Activated T-helper 2 cell treated with anti-CD3 and anti-CD28 coated beads, Interferon-gamma antibody, Interleukin-2, Interleukin-4, amounts not matched to agents 10 μg/mL and 5 μg/mL and 100 μg/mL, durations not matched to agents 14 hours and 24 hours and 36 hours (primary cell): ENCODE measurements at regions not wholly inside any gene's neighbourhood (a gene's known extent, or its start where the extent isn't known, plus 50 kb on each side); places are given as distances from the start of the nearest gene placed in this dataset.

Source experiments
- DNase-seq: peaks from one replicate; pipeline ENCODE4 v3.0.0; 2021; ENCODE audit warnings: low spot score
- H3K27ac Mint-ChIP-seq: one replicate; pipeline ENCODE4 v1.8.0; 2021; ENCODE audit warnings: mixed read lengths
- H3K27me3 Mint-ChIP-seq: one replicate; pipeline ENCODE4 v1.8.0; 2021; ENCODE audit warnings: low read depth, mixed read lengths
- H3K36me3 Mint-ChIP-seq: one replicate; pipeline ENCODE4 v1.8.0; 2021; ENCODE audit warnings: low read depth, mixed read lengths
- H3K4me1 Mint-ChIP-seq: one replicate; pipeline ENCODE4 v1.8.0; 2021; ENCODE audit warnings: low read depth, mixed read lengths
- H3K4me3 Mint-ChIP-seq: one replicate; pipeline ENCODE4 v1.8.0; 2021; ENCODE audit warnings: low read depth, mild to moderate bottlenecking, moderate library complexity, mixed read lengths
- H3K9me3 Mint-ChIP-seq: one replicate; pipeline ENCODE4 v1.8.0; 2021; ENCODE audit warnings: mixed read lengths
- intact Hi-C: fragments of 100-400 bp; cut with micrococcal nuclease; formaldehyde crosslinking; loops from one replicate; pipeline ENCODE4 v1.15.1; 2023

DNA sequence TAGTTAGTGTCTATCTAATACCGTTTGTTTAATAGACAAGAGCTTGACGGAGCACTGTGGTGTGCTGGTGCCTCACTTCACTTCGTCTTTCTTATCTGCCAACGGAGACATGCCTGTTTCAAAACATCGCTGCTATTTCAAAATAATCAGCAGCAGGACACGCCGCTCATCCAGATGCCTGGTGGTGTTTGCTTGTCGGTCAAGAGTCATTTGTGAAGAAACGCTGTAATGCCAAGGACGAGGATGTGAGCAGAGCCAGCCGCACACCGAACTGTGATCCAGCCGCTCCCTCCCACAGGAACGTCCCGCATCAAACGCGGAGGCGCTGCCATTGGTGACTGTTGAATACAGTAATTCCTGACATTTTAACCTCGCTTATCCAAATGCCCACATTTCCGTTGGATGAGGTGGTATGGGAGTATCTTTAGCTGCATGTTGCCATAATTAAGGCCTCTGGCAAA lies 432.4 kb downstream of the FBXO15 start:
- Mint-ChIP-seq H3K27me3 (no peaks in the 10 kb centered on the region), H3K4me1 (no peaks in the 10 kb centered on the region), H3K36me3 (no peaks in the 10 kb centered on the region), H3K4me3 (no peak overlapping the region), H3K9me3 (no peaks in the 10 kb centered on the region), H3K27ac (no peak overlapping the region)
- DNase-seq = no peak
- intact Hi-C loops = no loop called here

DNA sequence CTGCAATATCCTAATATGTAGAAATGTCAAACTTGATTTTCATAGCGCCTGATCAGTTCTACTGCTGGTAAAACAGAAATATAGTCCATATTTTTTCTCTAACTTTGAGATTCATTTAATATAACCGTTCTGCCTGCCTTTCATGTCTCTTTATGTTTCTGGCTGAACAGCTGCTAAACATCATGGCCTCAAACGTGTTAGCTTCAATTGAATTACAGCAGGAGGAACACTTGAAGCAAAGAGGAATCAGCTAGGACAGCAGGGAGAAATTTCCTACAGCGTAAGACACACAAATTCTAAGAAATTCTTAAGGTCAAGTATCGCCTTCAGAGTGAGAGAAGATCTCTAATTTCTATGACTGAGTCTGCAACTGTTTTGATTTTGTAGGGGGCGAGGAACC lies 433.2 kb downstream of the FBXO15 start:
- Mint-ChIP-seq H3K27me3 (no peaks in the 10 kb centered on the region), H3K27ac (no peak overlapping the region), H3K9me3 (no peaks in the 10 kb centered on the region), H3K36me3 (no peaks in the 10 kb centered on the region), H3K4me1 (no peaks in the 10 kb centered on the region), H3K4me3 (no peak overlapping the region)
- no peak for DNase-seq
- intact Hi-C loops = no loop called here

- intact Hi-C loops = no loop called here
- no peak for DNase-seq
- Mint-ChIP-seq H3K27me3 (no peaks in the 10 kb centered on the region), H3K4me3 (no peak overlapping the region), H3K9me3 (no peaks in the 10 kb centered on the region), H3K27ac (no peak overlapping the region), H3K4me1 (no peaks in the 10 kb centered on the region), H3K36me3 (no peaks in the 10 kb centered on the region)
Measured at GRCh38 chr18:73711256-73711655, 436.4 kb downstream of the FBXO15 start.

DNA sequence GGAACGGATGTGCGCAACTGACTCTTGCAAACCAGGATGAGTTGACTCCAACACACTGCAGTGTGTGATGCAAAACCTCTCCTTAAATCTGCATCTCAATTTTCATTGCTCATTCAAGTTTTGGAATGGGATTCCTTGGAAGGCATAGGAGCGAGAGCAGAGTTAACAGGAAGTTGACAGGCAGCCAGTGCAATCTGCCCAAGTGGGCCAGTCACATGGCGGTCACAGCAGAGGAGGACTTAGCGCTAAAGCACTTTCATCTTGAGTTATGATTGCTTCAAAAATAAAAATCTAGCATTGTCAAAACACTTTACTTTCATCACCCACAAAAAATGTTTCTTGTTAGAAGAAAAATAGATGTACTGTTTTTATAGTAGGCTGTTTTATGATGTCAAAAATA lies 439.0 kb downstream of the FBXO15 start:
- Mint-ChIP-seq H3K27ac (no peak overlapping the region), H3K36me3 (no peaks in the 10 kb centered on the region), H3K27me3 (no peaks in the 10 kb centered on the region), H3K4me3 (no peak overlapping the region), H3K9me3 (no peaks in the 10 kb centered on the region), H3K4me1 (no peaks in the 10 kb centered on the region)
- DNase-seq = no peak
- intact Hi-C loops = no loop called here

GRCh38 chr18:73707035-73707434 lies 440.6 kb downstream of the FBXO15 start:
- intact Hi-C loops = no loop called here
- Mint-ChIP-seq H3K9me3 (no peaks in the 10 kb centered on the region), H3K4me1 (no peaks in the 10 kb centered on the region), H3K4me3 (no peak overlapping the region), H3K27ac (no peak overlapping the region), H3K36me3 (no peaks in the 10 kb centered on the region), H3K27me3 (no peaks in the 10 kb centered on the region)
- DNase-seq = no peak

- no peaks in the 10 kb centered on the region for H3K27me3 Mint-ChIP-seq
- H3K27ac Mint-ChIP-seq = no peak overlapping the region
- DNase-seq = no peak
Measured at GRCh38 chr18:73697353-73697752, 450.3 kb downstream of the FBXO15 start.

GRCh38 chr18:73696698-73697097 lies 450.9 kb downstream of the FBXO15 start:
- no peak for DNase-seq
- intact Hi-C loops = no loop called here
- no peaks in the 10 kb centered on the region for H3K4me1 Mint-ChIP-seq

More at GRCh38 chr18:73697353-73697752, 450.3 kb downstream of the FBXO15 start:
- Mint-ChIP-seq H3K9me3 (no peaks in the 10 kb centered on the region), H3K4me3 (no peak overlapping the region), H3K4me1 (no peaks in the 10 kb centered on the region), H3K36me3 (no peaks in the 10 kb centered on the region)
- intact Hi-C loops = no loop called here

DNA sequence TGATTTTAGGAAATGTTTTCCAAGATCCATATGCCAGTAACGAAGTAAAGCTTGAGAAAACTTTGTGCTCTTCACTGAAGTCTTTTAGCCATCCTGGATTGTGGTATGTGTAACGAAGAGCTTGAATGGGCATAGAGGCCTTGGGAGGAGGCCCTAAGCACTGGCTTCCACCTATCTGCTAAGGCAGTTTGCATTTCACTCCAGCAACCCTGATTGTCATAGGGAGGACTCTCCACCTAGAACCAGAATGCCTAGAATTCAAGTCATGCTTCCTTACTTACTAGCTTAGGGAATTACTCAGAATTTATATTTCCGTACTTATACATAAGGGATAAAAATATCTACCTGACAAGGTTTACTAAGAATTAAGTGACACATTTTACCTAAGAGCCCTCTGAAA lies 451.5 kb downstream of the FBXO15 start:
- H3K4me1 Mint-ChIP-seq = no peaks in the 10 kb centered on the region
- intact Hi-C loops = no loop called here
- no peaks in the 10 kb centered on the region for H3K36me3 Mint-ChIP-seq
- no peak overlapping the region for H3K4me3 Mint-ChIP-seq
- H3K27ac Mint-ChIP-seq = no peak overlapping the region
- H3K27me3 Mint-ChIP-seq = no peaks in the 10 kb centered on the region
- no peak for DNase-seq
- no peaks in the 10 kb centered on the region for H3K9me3 Mint-ChIP-seq

More at GRCh38 chr18:73696698-73697097, 450.9 kb downstream of the FBXO15 start:
- Mint-ChIP-seq H3K9me3 (no peaks in the 10 kb centered on the region), H3K27me3 (no peaks in the 10 kb centered on the region), H3K4me3 (no peak overlapping the region), H3K27ac (no peak overlapping the region), H3K36me3 (no peaks in the 10 kb centered on the region)

DNA sequence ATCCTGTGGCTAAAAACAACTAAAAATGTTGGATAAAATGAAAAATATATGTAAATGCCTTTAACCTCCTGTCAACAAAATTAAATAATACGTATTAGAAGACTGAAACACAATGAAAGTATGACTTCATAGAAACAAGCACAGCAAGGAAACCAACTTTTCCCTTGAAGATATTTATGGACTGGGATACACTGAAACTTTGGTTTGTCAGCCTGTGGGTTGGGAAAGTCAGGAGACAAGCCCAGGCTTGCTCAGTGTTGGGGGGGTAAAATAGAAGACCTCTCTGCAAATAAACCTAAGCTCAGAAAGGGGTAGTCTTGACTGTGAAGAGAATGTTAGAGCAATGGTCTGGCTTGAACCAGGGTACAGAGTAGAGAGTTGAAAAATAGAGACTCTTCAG lies 454.5 kb downstream of the FBXO15 start:
- no peaks in the 10 kb centered on the region for H3K4me1 Mint-ChIP-seq
- intact Hi-C loops = no loop called here
- no peaks in the 10 kb centered on the region for H3K36me3 Mint-ChIP-seq
- DNase-seq = no peak
- no peaks in the 10 kb centered on the region for H3K9me3 Mint-ChIP-seq
- no peak overlapping the region for H3K27ac Mint-ChIP-seq
- no peak overlapping the region for H3K4me3 Mint-ChIP-seq
- H3K27me3 Mint-ChIP-seq = no peaks in the 10 kb centered on the region

DNA sequence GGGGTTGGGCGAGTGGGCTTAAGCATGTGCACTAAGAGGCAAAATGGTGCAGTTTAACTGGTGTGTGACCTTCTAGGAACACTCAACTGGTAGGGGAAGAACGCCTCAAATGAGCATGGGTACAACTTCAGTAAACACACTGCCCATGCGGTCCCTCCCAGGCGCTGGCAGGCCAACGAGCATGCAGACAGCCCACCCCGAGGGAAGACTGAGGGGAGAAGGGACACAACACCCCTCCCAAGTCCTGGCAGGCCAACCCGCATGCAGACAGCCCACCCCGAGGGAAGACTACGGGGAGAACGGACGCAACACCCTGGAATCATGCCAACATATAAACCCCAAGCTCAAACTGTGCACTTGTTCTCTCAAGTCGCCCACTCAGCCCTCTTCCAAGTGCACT lies 456.0 kb downstream of the FBXO15 start:
- Mint-ChIP-seq H3K4me1 (no peaks in the 10 kb centered on the region), H3K27ac (no peak overlapping the region), H3K27me3 (no peaks in the 10 kb centered on the region), H3K36me3 (no peaks in the 10 kb centered on the region), H3K4me3 (no peak overlapping the region), H3K9me3 (no peaks in the 10 kb centered on the region)
- no peak for DNase-seq
- intact Hi-C loops = no loop called here

DNA sequence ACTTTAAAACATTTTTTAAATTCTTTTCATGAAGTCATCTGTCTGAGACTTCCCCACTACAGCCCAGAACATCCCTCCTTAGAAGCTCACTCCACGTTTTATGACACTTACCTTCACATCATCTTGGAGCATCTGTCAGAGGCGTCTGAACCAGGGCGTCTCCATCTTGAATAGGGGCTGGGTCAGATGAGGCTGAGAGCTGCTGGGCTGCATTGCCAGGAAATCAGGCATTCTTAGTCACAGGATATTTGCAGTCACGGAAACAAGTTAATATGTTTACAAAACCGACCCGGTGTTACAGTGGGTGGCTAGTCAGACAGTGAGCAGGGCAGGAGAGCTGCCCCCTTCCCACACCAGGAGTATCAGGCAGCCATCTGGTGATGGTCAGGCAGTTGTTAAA lies 456.5 kb downstream of the FBXO15 start:
- intact Hi-C loops = no loop called here
- Mint-ChIP-seq H3K4me3 (no peak overlapping the region), H3K4me1 (no peaks in the 10 kb centered on the region), H3K36me3 (no peaks in the 10 kb centered on the region), H3K9me3 (no peaks in the 10 kb centered on the region), H3K27me3 (no peaks in the 10 kb centered on the region), H3K27ac (no peak overlapping the region)
- no peak for DNase-seq

GRCh38 chr18:73690222-73690621 lies 457.4 kb downstream of the FBXO15 start:
- Mint-ChIP-seq H3K4me1 (no peaks in the 10 kb centered on the region), H3K36me3 (no peaks in the 10 kb centered on the region), H3K4me3 (no peak overlapping the region), H3K9me3 (no peaks in the 10 kb centered on the region), H3K27ac (no peak overlapping the region), H3K27me3 (no peaks in the 10 kb centered on the region)
- intact Hi-C loops = no loop called here
- no peak for DNase-seq

GRCh38 chr18:73688851-73689711 lies 458.6 kb downstream of the FBXO15 start:
- Mint-ChIP-seq H3K4me1 (no peaks in the 10 kb centered on the region), H3K27me3 (no peaks in the 10 kb centered on the region), H3K27ac (no peak overlapping the region), H3K9me3 (no peaks in the 10 kb centered on the region), H3K36me3 (no peaks in the 10 kb centered on the region), H3K4me3 (no peak overlapping the region)
- no peak for DNase-seq
- intact Hi-C loops = no loop called here
